B cell (primary cell): ENCODE measurements at regions not wholly inside any gene's neighbourhood (a gene's known extent, or its start where the extent isn't known, plus 50 kb on each side); places are given as distances from the start of the nearest gene placed in this dataset.

Source experiments
- ATAC-seq: fragments of 200-7000 bp; cut with Tn5 transposase; one replicate; pipeline ENCODE4 v1.10.0; 2021; ENCODE audit warnings: low read depth, mild to moderate bottlenecking, moderate number of reproducible peaks, moderate library complexity
- CTCF ChIA-PET: fragments of 350-600 bp; sonication (Branson Sonifier 250); formaldehyde crosslinking; loops from one replicate; lab custom pipeline; 2021; ENCODE audit warnings: antibody characterized with exemption, inconsistent platforms; lab: Charles Lee
- POLR2A ChIA-PET: fragments of 350-600 bp; sonication (Branson Sonifier 250); formaldehyde crosslinking; loops from one replicate; lab custom pipeline; 2021; ENCODE audit warnings: antibody characterized with exemption; lab: Charles Lee
- DNase-seq: peaks from one replicate; pipeline ENCODE4 v3.0.0; 2013
- H2AFZ ChIP-seq: 2 replicates; pipeline ENCODE4 v1.6.1; 2012; ENCODE audit warnings: mild to moderate bottlenecking, low read depth, low read length; ENCODE audit not compliant: insufficient read depth, poor library complexity, severe bottlenecking
- H3K27ac ChIP-seq, 2 donors: 1 replicate in 1 of 2; 2 replicates in 1 of 2; pipeline ENCODE4 v1.5.1; 2012 to 2013; ENCODE audit warnings: low read length in 2 of 2, mild to moderate bottlenecking in 2 of 2, moderate library complexity in 1 of 2
- H3K27me3 ChIP-seq, 4 experiments: fragments of 200-600 bp in 1 of 4; sonication (generic) in 1 of 4; replicated peaks in 1 of 4; 1 replicate in 2 of 4; 2 replicates in 2 of 4; pipeline versions ENCODE4 v1.6.1 to v1.7.0; 2013 to 2016; ENCODE audit warnings: low read length in 3 of 4, mild to moderate bottlenecking in 2 of 4, mixed read lengths in 1 of 4, moderate library complexity in 1 of 4; ENCODE audit not compliant: insufficient read depth in 4 of 4, control insufficient read depth in 3 of 4; ENCODE audit errors: control extremely low read depth in 1 of 4
- H3K36me3 ChIP-seq, 2 experiments: replicated peaks in 1 of 2; 1 replicate in 1 of 2; 2 replicates in 1 of 2; pipeline versions ENCODE4 v1.6.1 to v1.7.1; 2013; ENCODE audit warnings: low read length in 1 of 2; ENCODE audit not compliant: insufficient read depth in 2 of 2, control insufficient read depth in 1 of 2; ENCODE audit errors: control extremely low read depth in 1 of 2, extremely low read depth in 1 of 2
- H3K4me1 ChIP-seq, 2 donors: fragments of 200-600 bp in 1 of 2; sonication (generic) in 1 of 2; 1 replicate in 1 of 2; 2 replicates in 1 of 2; pipeline versions ENCODE4 v1.5.1 to v1.6.1; 2013 to 2017; ENCODE audit warnings: low read length in 2 of 2; ENCODE audit not compliant: control insufficient read depth in 2 of 2, insufficient read depth in 2 of 2
- H3K4me2 ChIP-seq: replicated peaks from 2 replicates; pipeline ENCODE3; 2012; ENCODE audit warnings: mild to moderate bottlenecking, low read depth, low read length; ENCODE audit not compliant: poor library complexity, severe bottlenecking
- H3K4me3 ChIP-seq, 5 experiments: fragments of 200-600 bp in 1 of 5; sonication (generic) in 1 of 5; 1 replicate in 3 of 5; 2 replicates in 2 of 5; pipeline versions ENCODE4 v1.5.1 to v1.7.0; 2011 to 2016; ENCODE audit warnings: low read length in 4 of 5, mild to moderate bottlenecking in 4 of 5, low read depth in 2 of 5, control low read depth in 1 of 5, moderate library complexity in 1 of 5; ENCODE audit not compliant: insufficient read depth in 1 of 5; ENCODE audit errors: control extremely low read depth in 1 of 5, extremely low read depth in 1 of 5
- H3K79me2 ChIP-seq: fragments of 200-600 bp; sonication (generic); one replicate; pipeline ENCODE4 v1.6.0; 2016; ENCODE audit warnings: low read length; ENCODE audit not compliant: control insufficient read depth, insufficient read depth
- H3K9ac ChIP-seq: fragments of 200-600 bp; sonication (generic); 2 replicates; pipeline ENCODE4 v1.6.1; 2017; ENCODE audit warnings: mild to moderate bottlenecking, low read length, moderate library complexity
- H3K9me3 ChIP-seq, 3 donors: one replicate each; pipeline versions ENCODE4 v1.6.1 to v1.7.1; 2013; ENCODE audit warnings: low read length in 2 of 3; ENCODE audit not compliant: control insufficient read depth in 2 of 3, insufficient read depth in 1 of 3; ENCODE audit errors: control extremely low read depth in 1 of 3
- H4K20me1 ChIP-seq: 2 replicates; pipeline ENCODE4 v1.6.0; 2012; ENCODE audit warnings: mild to moderate bottlenecking, low read length; ENCODE audit not compliant: insufficient read depth, control insufficient read depth, poor library complexity, severe bottlenecking
- H3K27ac Mint-ChIP-seq: one replicate; pipeline ENCODE4 v1.8.0; 2021; ENCODE audit warnings: mixed read lengths
- H3K27me3 Mint-ChIP-seq: one replicate; pipeline ENCODE4 v1.8.0; 2021; ENCODE audit warnings: mixed read lengths
- H3K4me1 Mint-ChIP-seq: one replicate; pipeline ENCODE4 v1.8.0; 2021; ENCODE audit warnings: mixed read lengths
- H3K4me3 Mint-ChIP-seq: one replicate; pipeline ENCODE4 v1.8.0; 2021; ENCODE audit warnings: mixed read lengths
- H3K9me3 Mint-ChIP-seq: one replicate; pipeline ENCODE4 v1.8.0; 2022; ENCODE audit warnings: mixed read lengths; ENCODE audit not compliant: insufficient read depth
- CTCF ChIP-seq: fragments of 200-600 bp; IDR thresholded peaks from one replicate; pipeline ENCODE4 v1.8.0; 2022; ENCODE audit warnings: antibody characterized with exemption, mild to moderate bottlenecking
- EZH2 ChIP-seq: IDR thresholded peaks from 2 replicates; pipeline ENCODE4 v1.6.1; 2012; ENCODE audit warnings: borderline replicate concordance, low read depth, mild to moderate bottlenecking, moderate library complexity, low read length; ENCODE audit not compliant: insufficient read depth, poor library complexity, severe bottlenecking
- WGBS: methylation state at CpG from one replicate; pipeline ENCODE4 v1.1.5; 2013; ENCODE audit warnings: missing lambda C conversion rate; ENCODE audit not compliant: insufficient coverage; 5-methylcytosine and 5-hydroxymethylcytosine counted together
- intact Hi-C: fragments of 100-400 bp; cut with micrococcal nuclease; formaldehyde crosslinking; loops from one replicate; pipeline ENCODE4 v1.10.0; 2022

GRCh38 chr1:38225745-38226144 is 179.2 kb upstream of the POU3F1 start:
- Mint-ChIP-seq H3K9me3 (no peaks in the 10 kb centered on the region), H3K4me3 (no peak overlapping the region), H3K4me1 (no peaks in the 10 kb centered on the region), H3K27ac (no peak overlapping the region), H3K27me3 (peaks cover 9% of the 10 kb centered on the region)
- no peak overlapping the region for H3K9ac ChIP-seq
- no peaks in the 10 kb centered on the region for H3K4me1 ChIP-seq
- 83% methylated on average over 2 of the region's 3 CpGs for WGBS
- TF ChIP-seq EZH2 (no peak), CTCF (no peak)
- DNase-seq (no peak), ATAC-seq (no peak)
- H2AFZ ChIP-seq, result no peak overlapping the region
- no peaks in the 10 kb centered on the region for H3K36me3 ChIP-seq
- CTCF ChIA-PET, result no interaction called here
- POLR2A ChIA-PET, result no interaction called here
- no peaks in the 10 kb centered on the region for H3K79me2 ChIP-seq
- no peak overlapping the region for H3K27ac ChIP-seq
- H4K20me1 ChIP-seq, result no peaks in the 10 kb centered on the region
- no peaks in the 10 kb centered on the region for H3K9me3 ChIP-seq
- intact Hi-C loops, result no loop called here
- no peak overlapping the region for H3K4me3 ChIP-seq
- H3K4me2 ChIP-seq, result no peak overlapping the region
- H3K27me3 ChIP-seq, result no peaks in the 10 kb centered on the region

- Mint-ChIP-seq H3K27ac (no peak overlapping the region), H3K9me3 (no peaks in the 10 kb centered on the region), H3K27me3 (peaks cover 26% of the 10 kb centered on the region), H3K4me1 (no peaks in the 10 kb centered on the region), H3K4me3 (no peak overlapping the region)
- Histone ChIP-seq H3K4me1 (no peaks in the 10 kb centered on the region), H3K79me2 (no peaks in the 10 kb centered on the region), H3K27ac (no peak overlapping the region), H3K27me3 (no peaks in the 10 kb centered on the region), H3K9me3 (no peaks in the 10 kb centered on the region), H2AFZ (no peak overlapping the region), H3K4me3 (no peak overlapping the region), H4K20me1 (no peaks in the 10 kb centered on the region), H3K4me2 (no peak overlapping the region), H3K9ac (no peak overlapping the region), H3K36me3 (no peaks in the 10 kb centered on the region)
- POLR2A ChIA-PET, result no interaction called here
- intact Hi-C loops, result no loop called here
- DNase-seq (no peak), ATAC-seq (no peak)
- CTCF ChIA-PET, result interaction anchor here (1.2 kb wide), 1 partner anchor 34 kb away, joined by 3 read pairs; no protein-coding TSS in a partner anchor
- no peak for TF ChIP-seq CTCF
- TF ChIP-seq EZH2, result no peak
Measured at GRCh38 chr1:38223391-38223790, 176.8 kb upstream of the POU3F1 start.
